HEK293T (cell line): ENCODE measurements at regions not wholly inside any gene's neighbourhood (a gene's known extent, or its start where the extent isn't known, plus 50 kb on each side); places are given as distances from the start of the nearest gene placed in this dataset.

Source experiments
- BHLHE40 ChIP-seq: fragments of 450-650 bp; IDR thresholded peaks from 2 replicates; pipeline ENCODE4 v1.6.1; 2016; ENCODE audit warnings: mild to moderate bottlenecking, moderate library complexity, borderline replicate concordance
- PKNOX1 ChIP-seq: fragments of 450-650 bp; IDR thresholded peaks from 2 replicates; pipeline ENCODE4 v1.6.1; 2016
- SUZ12 ChIP-seq: fragments of 450-650 bp; IDR thresholded peaks from 2 replicates; pipeline ENCODE4 v1.6.1; 2016; ENCODE audit warnings: mild to moderate bottlenecking

GRCh38 chr10:81101062-81101461 lies 563.4 kb downstream of the SH2D4B start:
- TF ChIP-seq PKNOX1 (no peak), SUZ12 (no peak), BHLHE40 (no peak)
